PC-9 (cell line): ENCODE measurements at regions not wholly inside any gene's neighbourhood (a gene's known extent, or its start where the extent isn't known, plus 50 kb on each side); places are given as distances from the start of the nearest gene placed in this dataset.
"Not testable (repeated sequence)": the region's sequence is repeated elsewhere in the genome, so short reads cannot be mapped to it uniquely, and the experiment has no call there.

ENCODE experiments used
- BruUV-seq: library from RNA; stranded (reverse); fragments of 400-500 nt; replicated peaks from 2 replicates; lab custom pipeline; 2021; lab: Mats Ljungman, UMichigan
- CTCF ChIA-PET: fragments of 300-600 bp; sonication (Branson Sonifier 250); formaldehyde crosslinking; loops from one replicate; lab custom pipeline; 2022; ENCODE audit warnings: antibody characterized with exemption; lab: Charles Lee
- POLR2A ChIA-PET: fragments of 300-600 bp; sonication (Branson Sonifier 250); formaldehyde crosslinking; loops from one replicate; lab custom pipeline; 2022; ENCODE audit warnings: antibody characterized with exemption; ENCODE audit not compliant: unreplicated experiment; lab: Charles Lee
- DNase-seq, 2 experiments: peaks; one replicate each; pipeline versions ENCODE4 v3.0.0 to v3.0.0-alpha.2; 2015 to 2022; ENCODE audit warnings: mixed read lengths in 1 of 2
- H2AFZ ChIP-seq: fragments of 200-600 bp; sonication (generic); 2 replicates; pipeline ENCODE4 v1.8.1; 2017; ENCODE audit warnings: antibody characterized with exemption
- H3F3A ChIP-seq: fragments of 200-600 bp; sonication (generic); 2 replicates; pipeline ENCODE4 v1.8.1; 2017; ENCODE audit warnings: antibody characterized with exemption, mild to moderate bottlenecking, low read depth; ENCODE audit not compliant: insufficient read depth
- H3K27ac ChIP-seq: fragments of 200-600 bp; sonication (generic); 2 replicates; pipeline ENCODE4 v1.6.1; 2016; ENCODE audit warnings: mixed run types
- H3K27me3 ChIP-seq: fragments of 200-600 bp; sonication (generic); 2 replicates; pipeline ENCODE4 v1.6.1; 2016; ENCODE audit warnings: low read depth, mixed run types; ENCODE audit not compliant: insufficient read depth
- H3K36me3 ChIP-seq: fragments of 200-600 bp; sonication (generic); 2 replicates; pipeline ENCODE4 v1.6.1; 2016; ENCODE audit warnings: low read depth, mixed run types
- H3K4me1 ChIP-seq: fragments of 200-600 bp; sonication (generic); replicated peaks from 2 replicates; pipeline ENCODE4 v1.6.1; 2016; ENCODE audit warnings: mixed run types; ENCODE audit not compliant: insufficient read depth
- H3K4me2 ChIP-seq: fragments of 200-600 bp; sonication (generic); 2 replicates; pipeline ENCODE4 v1.6.1; 2017; ENCODE audit warnings: mixed run types
- H3K4me3 ChIP-seq: fragments of 200-600 bp; sonication (generic); 2 replicates; pipeline ENCODE4 v1.6.1; 2016; ENCODE audit warnings: mixed run types
- H3K79me2 ChIP-seq: fragments of 200-600 bp; sonication (generic); 2 replicates; pipeline ENCODE4 v1.6.1; 2017; ENCODE audit warnings: low read depth, mixed run types
- H3K9me2 ChIP-seq: fragments of 200-600 bp; sonication (generic); 2 replicates; pipeline ENCODE4 v1.8.1; 2017; ENCODE audit warnings: mild to moderate bottlenecking; ENCODE audit not compliant: insufficient read depth
- H3K9me3 ChIP-seq: fragments of 200-600 bp; sonication (generic); 2 replicates; pipeline ENCODE4 v1.8.1; 2016; ENCODE audit warnings: low read depth; ENCODE audit not compliant: insufficient read depth
- H4K20me1 ChIP-seq: fragments of 200-600 bp; sonication (generic); 2 replicates; pipeline ENCODE4 v1.8.1; 2017; ENCODE audit not compliant: insufficient read depth
- CTCF ChIP-seq: fragments of 200-600 bp; sonication (generic); conservative IDR thresholded peaks from 2 replicates; pipeline ENCODE4 v1.6.1; 2017; ENCODE audit warnings: mixed run types, antibody characterized with exemption, mild to moderate bottlenecking, moderate library complexity
- EZH2 ChIP-seq: fragments of 200-600 bp; sonication (generic); IDR thresholded peaks from 2 replicates; pipeline ENCODE4 v1.8.0; 2017; ENCODE audit warnings: antibody characterized with exemption, low read depth
- intact Hi-C: fragments of 100-400 bp; cut with micrococcal nuclease; formaldehyde crosslinking; loops from one replicate; pipeline ENCODE4 v1.10.0; 2022; ENCODE audit not compliant: unreplicated experiment

- no TSS peak for BruUV-seq
- Histone ChIP-seq H3K79me2 (no peaks in the 10 kb centered on the region), H2AFZ (no peak overlapping the region), H3K9me2 (no peaks in the 10 kb centered on the region), H3K4me1 (peaks cover 17% of the 10 kb centered on the region), H3K9me3 (no peaks in the 10 kb centered on the region), H3F3A (peaks cover 6% of the 10 kb centered on the region; the same call in 1 of the 2 replicates), H3K27me3 (no peaks in the 10 kb centered on the region), H3K27ac (no peak overlapping the region), H4K20me1 (no peaks in the 10 kb centered on the region), H3K4me2 (no peak overlapping the region), H3K36me3 (no peaks in the 10 kb centered on the region), H3K4me3 (no peak overlapping the region)
- TF ChIP-seq CTCF (no peak), EZH2 (no peak)
- intact Hi-C loops, result no loop called here
- ChIA-PET POLR2A (no interaction called here), CTCF (no interaction called here)
- peak in 1 of 2 experiments; percentile 68 for DNase-seq
Observed at GRCh38 chr7:98784216-98784785, 85.5 kb downstream of the TMEM130 start.

- DNase-seq, result no peak
- Histone ChIP-seq H3K79me2 (no peaks in the 10 kb centered on the region), H3K4me3 (no peak overlapping the region), H3K9me3 (no peaks in the 10 kb centered on the region), H3K4me1 (peaks cover 12% of the 10 kb centered on the region; the same call in 1 of the 2 replicates), H3K27me3 (no peaks in the 10 kb centered on the region), H3K36me3 (no peaks in the 10 kb centered on the region), H3K4me2 (no peak overlapping the region), H4K20me1 (no peaks in the 10 kb centered on the region), H3F3A (peaks cover 6% of the 10 kb centered on the region; the same call in 1 of the 2 replicates), H2AFZ (no peak overlapping the region), H3K27ac (no peak overlapping the region), H3K9me2 (no peaks in the 10 kb centered on the region)
- no TSS peak for BruUV-seq
- no peak for TF ChIP-seq CTCF
- TF ChIP-seq EZH2, result no peak
- intact Hi-C loops, result no loop called here
- ChIA-PET POLR2A (no interaction called here), CTCF (interaction anchor here (0.6 to 0.7 kb wide), 2 partner anchors 21 to 773 kb away, joined by 3 read pairs; no protein-coding TSS in a partner anchor)
Observed at GRCh38 chr7:98785929-98786571, 83.8 kb downstream of the TMEM130 start.

GRCh38 chr7:98788966-98789365 lies 80.8 kb downstream of the TMEM130 start:
- Histone ChIP-seq H3K27ac (no peak overlapping the region), H3K79me2 (no peaks in the 10 kb centered on the region), H3K4me2 (no peak overlapping the region), H4K20me1 (no peaks in the 10 kb centered on the region), H3K36me3 (no peaks in the 10 kb centered on the region), H3K9me3 (no peaks in the 10 kb centered on the region), H3K9me2 (no peaks in the 10 kb centered on the region), H3K4me3 (no peak overlapping the region), H3K27me3 (no peaks in the 10 kb centered on the region), H3K4me1 (no peaks in the 10 kb centered on the region), H2AFZ (no peak overlapping the region), H3F3A (no peaks in the 10 kb centered on the region)
- DNase-seq, result no peak
- ChIA-PET POLR2A (no interaction called here), CTCF (no interaction called here)
- TF ChIP-seq CTCF (no peak), EZH2 (no peak)
- BruUV-seq, result no TSS peak
- intact Hi-C loops, result no loop called here

GRCh38 chr7:98794453-98794852 lies 75.4 kb downstream of the TMEM130 start:
- H3K4me2 ChIP-seq, CTCF ChIA-PET, H3K9me2 ChIP-seq, H4K20me1 ChIP-seq, H3K27ac ChIP-seq, BruUV-seq, POLR2A ChIA-PET, DNase-seq, H3K9me3 ChIP-seq, H3K36me3 ChIP-seq, intact Hi-C loops, H3K79me2 ChIP-seq, H3K27me3 ChIP-seq, H3K4me3 ChIP-seq, H2AFZ ChIP-seq: not testable (repeated sequence)
- H3K4me1 ChIP-seq, result peaks cover 29% of the 10 kb centered on the region
- peaks cover 13% of the 10 kb centered on the region for H3F3A ChIP-seq
